Embryonic facial prominence (tissue), 1 donor: ENCODE measurements at regions not wholly inside any gene's neighbourhood (a gene's known extent, or its start where the extent isn't known, plus 50 kb on each side); places are given as distances from the start of the nearest gene placed in this dataset.
"Not testable (repeated sequence)": the region's sequence is repeated elsewhere in the genome, so short reads cannot be mapped to it uniquely, and the experiment has no call there.

ENCODE experiments used
- DNase-seq: peaks from one replicate; pipeline ENCODE4 v3.0.0-alpha.2; 2016; ENCODE audit errors: extremely low spot score

GRCh38 chr6:11961923-11962322 lies 50.2 kb upstream of the HIVEP1 start:
- DNase-seq = no peak

- DNase-seq = no peak
These were observed 51.0 kb upstream of the HIVEP1 start for GRCh38 chr6:11960909-11961779.

GRCh38 chr6:11956781-11957180 lies 55.3 kb upstream of the HIVEP1 start:
- no peak for DNase-seq

GRCh38 chr6:11953641-11954040 lies 58.5 kb upstream of the HIVEP1 start:
- DNase-seq = no peak

GRCh38 chr6:11952316-11952715 lies 59.8 kb upstream of the HIVEP1 start:
- DNase-seq = no peak

- DNase-seq = no peak
These were observed 60.2 kb upstream of the HIVEP1 start for GRCh38 chr6:11951868-11952267.

GRCh38 chr6:11950109-11950508 lies 62.0 kb upstream of the HIVEP1 start:
- DNase-seq = no peak

GRCh38 chr6:11947575-11947974 lies 64.5 kb upstream of the HIVEP1 start:
- DNase-seq = no peak

- DNase-seq = no peak
These were observed 65.0 kb upstream of the HIVEP1 start for GRCh38 chr6:11947063-11947462.

GRCh38 chr6:11944111-11944510 lies 68.0 kb upstream of the HIVEP1 start:
- DNase-seq = no peak

GRCh38 chr6:11943060-11943459 lies 69.1 kb upstream of the HIVEP1 start:
- no peak for DNase-seq

GRCh38 chr6:11942185-11942864 lies 69.8 kb upstream of the HIVEP1 start:
- no peak for DNase-seq

GRCh38 chr6:11940532-11941166 lies 71.5 kb upstream of the HIVEP1 start:
- not testable (repeated sequence) for DNase-seq

GRCh38 chr6:11938285-11938890 lies 73.7 kb upstream of the HIVEP1 start:
- DNase-seq = no peak

- DNase-seq = no peak
These were observed 77.5 kb upstream of the HIVEP1 start for GRCh38 chr6:11934638-11935037.

GRCh38 chr6:11932892-11933291 lies 79.2 kb upstream of the HIVEP1 start:
- DNase-seq = not testable (repeated sequence)

GRCh38 chr6:11931296-11932035 lies 80.6 kb upstream of the HIVEP1 start:
- no peak for DNase-seq

- not testable (repeated sequence) for DNase-seq
These were observed 81.3 kb upstream of the HIVEP1 start for GRCh38 chr6:11930834-11931233.

GRCh38 chr6:11930240-11930639 lies 81.9 kb upstream of the HIVEP1 start:
- no peak for DNase-seq

GRCh38 chr6:11929241-11929835 lies 82.8 kb upstream of the HIVEP1 start:
- DNase-seq = no peak
